Esophagus muscularis mucosa (tissue), 4 donors: ENCODE measurements at regions not wholly inside any gene's neighbourhood (a gene's known extent, or its start where the extent isn't known, plus 50 kb on each side); places are given as distances from the start of the nearest gene placed in this dataset.

Experiments
- DNase-seq: peaks from one replicate; pipeline ENCODE4 v3.0.0-alpha.2; 2017; ENCODE audit errors: extremely low spot score
- H3K27ac ChIP-seq, 4 donors: fragments of 200-600 bp; sonication (generic); replicated peaks in 1 of 4; 1 replicate in 3 of 4; 2 replicates in 1 of 4; pipeline ENCODE4 v1.5.1; 2016 to 2019; ENCODE audit warnings: mild to moderate bottlenecking in 1 of 4
- H3K27me3 ChIP-seq, 4 donors: fragments of 200-600 bp; sonication (generic); one replicate each; pipeline versions ENCODE4 v1.5.1 to v1.6.0; 2016 to 2019
- H3K36me3 ChIP-seq, 4 donors: fragments of 200-600 bp; sonication (generic); one replicate each; pipeline ENCODE4 v1.5.1; 2016 to 2019
- H3K4me1 ChIP-seq, 4 donors: fragments of 200-600 bp; sonication (generic); one replicate each; pipeline ENCODE4 v1.5.1; 2016 to 2019
- H3K4me3 ChIP-seq, 4 donors: fragments of 200-600 bp; sonication (generic); 1 replicate in 2 of 4; 2 replicates in 2 of 4; pipeline ENCODE4 v1.5.1; 2016 to 2019; ENCODE audit warnings: mild to moderate bottlenecking in 4 of 4, moderate library complexity in 1 of 4
- H3K9me3 ChIP-seq, 4 donors: fragments of 200-600 bp; sonication (generic); 1 replicate in 3 of 4; 2 replicates in 1 of 4; pipeline ENCODE4 v1.5.1; 2016 to 2019
- CTCF ChIP-seq, 3 experiments: fragments of 200-600 bp in 2 of 3; fragments of 450-650 bp in 1 of 3; sonication (generic) in 2 of 3; IDR thresholded peaks; one replicate each; pipeline ENCODE4 v1.5.1; 2017 to 2019; ENCODE audit warnings: antibody characterized with exemption in 3 of 3, mild to moderate bottlenecking in 2 of 3, moderate library complexity in 1 of 3
- EP300 ChIP-seq: sonication (generic); formaldehyde crosslinking; IDR thresholded peaks from one replicate; pipeline ENCODE4 v1.6.1; 2017; ENCODE audit warnings: antibody characterized with exemption
- POLR2A ChIP-seq: fragments of 450-650 bp; IDR thresholded peaks from one replicate; pipeline ENCODE4 v1.6.1; 2017; ENCODE audit warnings: antibody characterized with exemption, moderate library complexity, mild to moderate bottlenecking, low read depth
- POLR2AphosphoS5 ChIP-seq, 2 donors: sonication (generic); formaldehyde crosslinking; IDR thresholded peaks; one replicate each; pipeline ENCODE4 v1.6.1; 2017; ENCODE audit warnings: antibody characterized with exemption in 2 of 2
- WGBS: methylation state at CpG from one replicate; pipeline ENCODE4 v1.1.5; 2018; 5-methylcytosine and 5-hydroxymethylcytosine counted together
- intact Hi-C: fragments of 100-400 bp; cut with DNase I; formaldehyde crosslinking; loops from one replicate; pipeline ENCODE4 v1.15.1; 2023

- no peaks in the 10 kb centered on the region for H3K4me1 ChIP-seq
- H3K36me3 ChIP-seq: no peaks in the 10 kb centered on the region
- no peak for DNase-seq
- no peak for TF ChIP-seq POLR2A
- no peak for TF ChIP-seq CTCF (IDR thresholded peaks at IDR 0.05)
- TF ChIP-seq POLR2AphosphoS5 (IDR thresholded peaks at IDR 0.05): no peak
- TF ChIP-seq EP300: no peak
- H3K27ac ChIP-seq: no peak overlapping the region
- no peaks in the 10 kb centered on the region for H3K9me3 ChIP-seq
- 66% methylated on average over 3 of the region's 3 CpGs for WGBS
- intact Hi-C loops: no loop called here
- no peak overlapping the region for H3K4me3 ChIP-seq
- no peaks in the 10 kb centered on the region for H3K27me3 ChIP-seq
Measured at GRCh38 chr2:19643117-19643518, 258.7 kb downstream of the TTC32 start.

- intact Hi-C loops: no loop called here
- H3K9me3 ChIP-seq: no peaks in the 10 kb centered on the region
- no peaks in the 10 kb centered on the region for H3K36me3 ChIP-seq
- DNase-seq: peak; percentile 90
- H3K27me3 ChIP-seq: no peaks in the 10 kb centered on the region
- no peak overlapping the region for H3K27ac ChIP-seq
- 89% methylated on average over 3 of the region's 3 CpGs for WGBS
- TF ChIP-seq POLR2AphosphoS5 (IDR thresholded peaks at IDR 0.05): no peak
- TF ChIP-seq POLR2A: no peak
- TF ChIP-seq CTCF (IDR thresholded peaks at IDR 0.05): no peak
- TF ChIP-seq EP300: no peak
- no peak overlapping the region for H3K4me3 ChIP-seq
- H3K4me1 ChIP-seq: no peaks in the 10 kb centered on the region
Measured at GRCh38 chr2:19642501-19642900, 259.3 kb downstream of the TTC32 start.

GRCh38 chr2:19635951-19636510, 265.8 kb downstream of the TTC32 start:
- Histone ChIP-seq H3K4me1 (peaks cover 6 to 12% (median 9%) of the 10 kb centered on the region in 4 donors), H3K9me3 (no peaks in the 10 kb centered on the region), H3K36me3 (no peaks in the 10 kb centered on the region), H3K4me3 (no peak overlapping the region), H3K27me3 (no peaks in the 10 kb centered on the region), H3K27ac (no peak overlapping the region)
- peak; percentile 70 for DNase-seq
- intact Hi-C loops: no loop called here
- 67% methylated on average over 6 of the region's 8 CpGs for WGBS
- TF ChIP-seq EP300: no peak
- TF ChIP-seq CTCF (IDR thresholded peaks at IDR 0.05): no peak
- no peak for TF ChIP-seq POLR2A
- TF ChIP-seq POLR2AphosphoS5 (IDR thresholded peaks at IDR 0.05): no peak

- Histone ChIP-seq H3K27ac (no peak overlapping the region), H3K27me3 (no peaks in the 10 kb centered on the region), H3K36me3 (no peaks in the 10 kb centered on the region), H3K4me1 (peaks cover 6 to 12% (median 9%) of the 10 kb centered on the region in 4 donors), H3K9me3 (peaks cover 0 to 7% (median 3%) of the 10 kb centered on the region in 4 donors), H3K4me3 (no peak overlapping the region)
- intact Hi-C loops: no loop called here
- 51% methylated on average over 5 of the region's 5 CpGs for WGBS
- peak; percentile 86 for DNase-seq
- TF ChIP-seq EP300 (no peak), POLR2A (no peak), CTCF (IDR thresholded peaks at IDR 0.05) (no peak), POLR2AphosphoS5 (IDR thresholded peaks at IDR 0.05) (no peak)
Measured at GRCh38 chr2:19632403-19632991, 269.3 kb downstream of the TTC32 start.

GRCh38 chr2:19631871-19632270, 269.9 kb downstream of the TTC32 start:
- no peaks in the 10 kb centered on the region for H3K27me3 ChIP-seq
- H3K9me3 ChIP-seq: peaks cover 0 to 12% (median 9%) of the 10 kb centered on the region in 4 donors
- no peaks in the 10 kb centered on the region for H3K36me3 ChIP-seq
- intact Hi-C loops: no loop called here
- DNase-seq: no peak
- H3K27ac ChIP-seq: no peak overlapping the region
- no peak overlapping the region for H3K4me3 ChIP-seq
- 67% methylated on average over 1 of the region's 1 CpG for WGBS
- TF ChIP-seq CTCF (IDR thresholded peaks at IDR 0.05): no peak
- no peak for TF ChIP-seq POLR2A
- TF ChIP-seq POLR2AphosphoS5 (IDR thresholded peaks at IDR 0.05): no peak
- no peak for TF ChIP-seq EP300
- peaks cover 6 to 12% (median 9%) of the 10 kb centered on the region in 4 donors for H3K4me1 ChIP-seq
